Stimulated activated naive B cell treated with anti-CD40 and anti-IgM and Interleukin-4, amounts not matched to agents 10 μg/mL and 1 μg/mL and 100 μg/mL, for 72 hours (primary cell): ENCODE measurements at regions not wholly inside any gene's neighbourhood (a gene's known extent, or its start where the extent isn't known, plus 50 kb on each side); places are given as distances from the start of the nearest gene placed in this dataset.
A peak's percentile ranks its signal among the peaks of the same experiment; 100 is the strongest.

Source experiments
- ATAC-seq, 2 donors: fragments of 150-1000 bp; cut with Tn5 transposase; replicated peaks; 2 replicates each; pipeline ENCODE4 v1.10.0; 2021; ENCODE audit warnings: moderate library complexity in 1 of 2
- DNase-seq: peaks from one replicate; pipeline ENCODE4 v3.0.0; 2021
- H3K27ac Mint-ChIP-seq: one replicate; pipeline ENCODE4 v1.8.0; 2022; ENCODE audit warnings: mild to moderate bottlenecking, mixed read lengths
- H3K27me3 Mint-ChIP-seq, 2 donors: one replicate each; pipeline ENCODE4 v1.8.0; 2022; ENCODE audit warnings: mixed read lengths in 2 of 2
- H3K36me3 Mint-ChIP-seq, 2 donors: one replicate each; pipeline ENCODE4 v1.8.0; 2022; ENCODE audit warnings: mixed read lengths in 2 of 2, mild to moderate bottlenecking in 1 of 2
- H3K4me1 Mint-ChIP-seq, 2 donors: one replicate each; pipeline ENCODE4 v1.8.0; 2022; ENCODE audit warnings: mixed read lengths in 2 of 2, mild to moderate bottlenecking in 1 of 2
- H3K4me3 Mint-ChIP-seq, 2 donors: one replicate each; pipeline ENCODE4 v1.8.0; 2022; ENCODE audit warnings: mild to moderate bottlenecking in 2 of 2, mixed read lengths in 2 of 2, moderate library complexity in 1 of 2
- H3K9me3 Mint-ChIP-seq, 2 donors: one replicate each; pipeline ENCODE4 v1.8.0; 2022; ENCODE audit warnings: mixed read lengths in 2 of 2, mild to moderate bottlenecking in 1 of 2

DNA sequence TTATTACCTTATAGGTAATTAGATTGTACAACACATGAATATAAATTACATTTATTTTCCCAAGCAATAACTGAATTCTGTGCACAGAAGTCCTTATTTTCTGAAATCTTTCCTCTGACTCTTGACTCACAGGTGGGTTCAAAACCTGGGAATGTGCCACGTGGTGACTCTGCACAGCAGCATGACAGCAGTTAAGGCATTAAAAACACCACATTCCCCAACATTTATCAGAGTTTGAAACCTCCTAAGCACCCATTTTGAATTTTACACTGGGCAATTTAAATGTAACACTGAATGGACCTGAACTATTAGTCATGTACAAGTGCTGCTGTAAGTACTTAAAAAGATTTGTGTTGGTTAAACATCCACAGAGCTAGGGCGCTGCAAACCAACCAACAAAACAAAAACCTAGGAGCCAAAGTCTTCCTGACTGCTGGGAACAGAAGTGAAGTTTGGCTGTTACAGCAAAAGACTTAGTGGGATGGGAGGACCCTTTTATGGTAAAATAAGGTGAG is 480.6 kb upstream of the CXADR start:
- H3K4me3 Mint-ChIP-seq: no peak overlapping the region
- no peaks in the 10 kb centered on the region for H3K27me3 Mint-ChIP-seq
- no peak for ATAC-seq
- H3K4me1 Mint-ChIP-seq: no peaks in the 10 kb centered on the region
- no peak for DNase-seq
- no peak overlapping the region for H3K27ac Mint-ChIP-seq
- H3K9me3 Mint-ChIP-seq: peaks cover 4 to 10% of the 10 kb centered on the region in 2 donors
- H3K36me3 Mint-ChIP-seq: no peaks in the 10 kb centered on the region

DNA sequence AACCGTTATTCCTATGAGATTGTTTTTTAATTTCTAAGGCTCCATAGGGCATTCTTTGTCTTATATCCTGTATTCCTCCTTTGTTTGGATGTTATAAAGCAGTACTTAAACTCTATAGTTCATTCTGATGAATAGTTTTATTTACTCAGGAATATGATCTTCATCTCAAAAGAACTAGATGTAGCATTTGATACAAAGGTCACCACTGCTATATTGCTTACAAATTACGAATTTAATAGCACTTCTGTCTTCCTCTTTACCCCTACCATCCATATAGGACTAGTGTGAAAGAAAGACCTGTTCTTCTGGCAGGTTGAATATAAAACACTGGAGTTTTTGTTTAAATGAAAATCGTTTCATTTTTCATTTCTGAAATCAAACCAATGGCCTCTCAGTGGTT is 468.1 kb upstream of the CXADR start:
- ATAC-seq (no peak), DNase-seq (no peak)
- H3K36me3 Mint-ChIP-seq: no peaks in the 10 kb centered on the region
- no peaks in the 10 kb centered on the region for H3K27me3 Mint-ChIP-seq
- H3K9me3 Mint-ChIP-seq: peaks cover 9 to 11% of the 10 kb centered on the region in 2 donors
- H3K4me3 Mint-ChIP-seq: no peak overlapping the region
- H3K27ac Mint-ChIP-seq: no peak overlapping the region
- H3K4me1 Mint-ChIP-seq: no peaks in the 10 kb centered on the region

DNA sequence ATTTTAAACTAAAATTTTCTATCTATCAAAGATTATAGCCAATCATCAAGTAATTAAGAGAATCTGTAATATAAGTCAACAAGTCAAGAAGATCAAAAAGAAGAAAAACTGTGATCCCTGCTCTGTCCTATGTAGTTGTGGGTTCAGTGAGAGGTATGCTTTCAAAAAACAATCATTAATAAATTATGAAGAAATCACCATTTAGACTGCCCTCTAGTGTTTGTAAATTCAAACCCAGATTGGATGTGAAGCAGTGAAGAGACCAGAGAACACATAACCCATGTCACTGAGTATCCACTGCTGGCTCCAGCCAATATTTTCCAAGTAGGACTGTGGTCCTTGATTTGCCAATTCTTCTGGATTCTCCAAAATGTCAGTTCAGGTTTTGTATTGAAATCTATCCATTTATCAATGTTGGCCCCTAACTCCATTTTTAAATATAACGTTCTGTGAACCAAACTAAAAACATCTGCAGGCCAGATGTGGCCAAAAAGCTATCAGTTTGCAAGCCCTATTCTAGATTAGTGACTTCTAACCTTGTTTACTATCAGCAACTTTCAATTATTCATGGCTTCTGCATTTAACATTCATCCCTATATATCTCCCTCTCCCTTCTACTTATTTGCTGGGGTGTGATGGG is 467.5 kb upstream of the CXADR start:
- H3K4me1 Mint-ChIP-seq: no peaks in the 10 kb centered on the region
- no peaks in the 10 kb centered on the region for H3K27me3 Mint-ChIP-seq
- H3K9me3 Mint-ChIP-seq: peaks cover 9 to 11% of the 10 kb centered on the region in 2 donors
- ATAC-seq: peak; percentile 23
- no peak for DNase-seq
- no peak overlapping the region for H3K27ac Mint-ChIP-seq
- H3K36me3 Mint-ChIP-seq: no peaks in the 10 kb centered on the region
- H3K4me3 Mint-ChIP-seq: no peak overlapping the region

DNA sequence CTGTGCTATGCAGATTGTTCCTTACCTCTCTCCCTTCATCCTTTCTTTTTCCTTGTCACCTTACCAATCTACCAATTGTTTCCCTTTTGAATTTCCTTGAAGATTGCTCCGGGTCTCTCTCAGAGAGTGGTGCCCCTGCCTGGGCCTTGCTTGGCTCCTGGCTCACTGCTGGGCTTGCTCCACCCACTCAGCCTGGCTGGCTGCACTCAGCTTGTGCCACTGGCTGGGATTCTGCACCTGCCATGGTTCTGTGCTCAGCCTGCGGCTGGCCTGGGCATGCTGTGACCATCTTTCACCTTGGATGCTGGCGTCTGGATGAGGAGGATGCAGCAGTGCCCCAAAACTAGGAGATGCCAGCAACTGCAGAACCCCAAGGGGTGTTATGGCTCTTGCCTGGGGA is 463.9 kb upstream of the CXADR start:
- no peak overlapping the region for H3K4me3 Mint-ChIP-seq

DNA sequence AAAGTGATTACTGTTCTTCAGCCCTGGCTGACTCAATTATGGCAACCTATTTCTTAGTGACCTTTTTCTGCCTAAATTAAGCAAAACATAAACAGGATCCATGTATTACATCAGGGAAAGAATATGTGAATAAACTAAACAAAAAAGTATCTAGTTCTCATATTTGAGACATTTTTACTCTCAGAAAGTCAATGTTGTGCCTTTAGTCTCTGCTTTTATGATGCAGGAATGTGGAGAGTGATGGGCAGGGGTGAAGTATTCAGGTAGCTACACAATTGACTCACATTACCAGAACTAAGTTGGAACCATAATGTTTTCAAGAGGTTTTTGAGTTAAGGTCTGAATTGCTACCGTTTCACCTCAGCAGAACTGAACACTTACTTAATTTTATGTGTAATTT is 462.7 kb upstream of the CXADR start:
- H3K27ac Mint-ChIP-seq: no peak overlapping the region
- no peaks in the 10 kb centered on the region for H3K27me3 Mint-ChIP-seq
- peaks cover 3 to 4% of the 10 kb centered on the region in 2 donors for H3K9me3 Mint-ChIP-seq
- H3K36me3 Mint-ChIP-seq: no peaks in the 10 kb centered on the region
- no peak overlapping the region for H3K4me3 Mint-ChIP-seq
- H3K4me1 Mint-ChIP-seq: no peaks in the 10 kb centered on the region
- ATAC-seq (no peak), DNase-seq (no peak)

More for the DNA sequence above, 463.9 kb upstream of the CXADR start:
- DNase-seq: no peak
- ATAC-seq: no peak
- H3K9me3 Mint-ChIP-seq: peaks cover 3 to 4% of the 10 kb centered on the region in 2 donors
- no peaks in the 10 kb centered on the region for H3K36me3 Mint-ChIP-seq
- no peaks in the 10 kb centered on the region for H3K4me1 Mint-ChIP-seq
- H3K27ac Mint-ChIP-seq: no peak overlapping the region
- no peaks in the 10 kb centered on the region for H3K27me3 Mint-ChIP-seq

DNA sequence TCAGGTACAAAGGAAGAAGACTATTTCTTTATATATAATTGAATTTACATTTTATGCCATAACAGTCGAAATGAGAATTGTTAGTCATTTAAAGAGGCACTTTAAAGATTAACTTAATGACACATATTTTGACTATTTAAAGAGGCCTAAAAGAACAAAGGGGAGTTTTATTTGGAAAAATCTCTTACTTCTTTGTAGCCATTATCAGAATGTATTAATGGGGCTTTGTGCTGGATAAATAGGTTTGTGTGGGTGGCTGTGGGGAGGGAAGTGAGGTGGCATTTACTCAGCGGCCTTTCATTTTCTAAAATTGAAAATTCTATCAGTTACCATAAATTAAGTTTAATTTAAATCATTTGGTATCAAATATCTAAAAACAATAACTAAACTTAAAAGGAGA is 462.2 kb upstream of the CXADR start:
- H3K9me3 Mint-ChIP-seq: peaks cover 3 to 4% of the 10 kb centered on the region in 2 donors
- no peak overlapping the region for H3K4me3 Mint-ChIP-seq
- no peaks in the 10 kb centered on the region for H3K27me3 Mint-ChIP-seq
- H3K36me3 Mint-ChIP-seq: no peaks in the 10 kb centered on the region
- H3K27ac Mint-ChIP-seq: no peak overlapping the region
- DNase-seq: no peak
- H3K4me1 Mint-ChIP-seq: no peaks in the 10 kb centered on the region
- no peak for ATAC-seq

DNA sequence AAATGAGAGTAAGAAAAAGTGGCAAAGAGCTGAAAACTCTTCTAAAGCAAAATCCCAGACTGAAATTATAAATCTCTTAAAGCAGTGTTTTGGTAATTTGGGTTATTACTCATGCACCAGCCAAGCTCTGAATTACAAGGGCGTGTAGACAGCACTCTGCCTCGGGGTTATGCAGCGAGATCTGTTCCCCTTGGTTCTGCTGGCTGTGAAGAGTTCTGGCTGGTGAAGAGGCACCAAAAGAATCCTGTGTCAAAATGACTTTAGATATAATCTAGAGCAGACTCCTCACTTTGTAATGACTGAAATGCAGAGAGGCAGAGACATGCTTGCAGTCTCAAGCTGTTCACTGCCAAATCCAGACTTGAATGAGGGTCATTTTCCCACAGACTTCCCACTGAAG is 461.8 kb upstream of the CXADR start:
- Mint-ChIP-seq H3K36me3 (no peaks in the 10 kb centered on the region), H3K4me3 (no peak overlapping the region), H3K4me1 (no peaks in the 10 kb centered on the region), H3K27me3 (no peaks in the 10 kb centered on the region), H3K27ac (no peak overlapping the region), H3K9me3 (peaks cover 3 to 4% of the 10 kb centered on the region in 2 donors)
- no peak for DNase-seq
- ATAC-seq: no peak

DNA sequence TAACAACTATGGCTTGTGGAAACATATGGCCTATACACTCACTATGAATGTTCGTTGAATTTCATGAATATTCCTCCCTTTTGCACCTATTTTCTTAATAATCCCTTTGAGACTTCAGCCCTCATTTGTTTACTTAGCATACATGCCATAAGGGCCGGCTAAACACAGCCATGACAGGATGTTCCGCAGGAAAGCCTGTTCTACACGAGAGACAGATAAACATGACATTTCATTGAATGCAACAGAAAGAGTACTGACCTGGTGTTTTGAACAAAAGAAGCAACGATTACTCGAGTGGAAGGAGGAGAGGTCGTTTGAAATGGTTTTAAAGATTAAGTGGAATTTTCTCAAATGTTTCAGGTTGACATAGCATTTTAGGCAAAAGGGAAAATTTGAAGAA is 459.5 kb upstream of the CXADR start:
- Mint-ChIP-seq H3K4me1 (no peaks in the 10 kb centered on the region), H3K27me3 (no peaks in the 10 kb centered on the region), H3K27ac (no peak overlapping the region), H3K9me3 (peaks cover 0 to 4% of the 10 kb centered on the region in 2 donors), H3K36me3 (no peaks in the 10 kb centered on the region), H3K4me3 (no peak overlapping the region)
- DNase-seq (no peak), ATAC-seq (no peak)

DNA sequence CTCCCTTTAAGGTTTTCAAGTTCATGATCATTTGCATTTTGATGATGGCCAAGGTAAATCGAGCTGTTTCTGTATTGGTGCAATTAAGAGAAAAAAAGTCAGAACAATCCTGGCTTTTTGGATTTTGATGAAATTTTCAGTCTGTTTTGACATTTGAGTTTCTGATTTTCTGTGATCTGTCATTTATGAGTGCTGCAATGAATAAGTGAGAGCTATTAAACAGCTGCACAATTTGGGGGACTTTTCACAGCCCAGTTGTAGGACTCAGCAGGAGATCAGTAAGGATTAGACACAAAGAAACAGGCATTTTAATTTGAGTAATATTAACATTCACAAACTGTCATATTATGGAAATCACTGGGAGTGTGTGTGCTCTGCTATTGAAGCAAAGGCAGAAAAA is 452.9 kb upstream of the CXADR start:
- H3K4me1 Mint-ChIP-seq: no peaks in the 10 kb centered on the region
- H3K27me3 Mint-ChIP-seq: no peaks in the 10 kb centered on the region
- H3K27ac Mint-ChIP-seq: no peak overlapping the region
- H3K4me3 Mint-ChIP-seq: no peak overlapping the region
- H3K36me3 Mint-ChIP-seq: no peaks in the 10 kb centered on the region
- no peak for DNase-seq
- H3K9me3 Mint-ChIP-seq: peaks cover 0 to 2% of the 10 kb centered on the region in 2 donors
- ATAC-seq: no peak

DNA sequence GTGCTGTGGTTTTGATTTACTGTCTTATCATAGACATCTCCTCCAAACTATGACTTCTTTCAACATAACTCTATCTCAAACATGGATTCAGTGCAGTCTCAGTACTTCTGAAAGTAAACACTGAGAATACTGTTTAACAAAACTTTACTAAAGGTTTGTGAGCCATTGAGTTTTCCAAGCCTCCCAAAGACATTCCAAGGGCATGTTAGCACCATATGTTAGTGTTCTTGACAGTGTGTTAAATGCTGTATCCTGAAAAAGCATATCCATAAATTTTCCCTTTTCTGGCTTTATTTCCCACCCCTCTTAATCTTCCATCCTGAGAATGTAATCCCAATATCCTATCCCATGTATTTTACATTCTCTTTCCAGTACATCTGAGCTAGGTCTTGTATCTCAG is 446.8 kb upstream of the CXADR start:
- Mint-ChIP-seq H3K27ac (no peak overlapping the region), H3K27me3 (no peaks in the 10 kb centered on the region), H3K4me1 (no peaks in the 10 kb centered on the region), H3K36me3 (no peaks in the 10 kb centered on the region), H3K9me3 (peaks cover 2 to 10% of the 10 kb centered on the region in 2 donors), H3K4me3 (no peak overlapping the region)
- no peak for ATAC-seq
- DNase-seq: no peak

DNA sequence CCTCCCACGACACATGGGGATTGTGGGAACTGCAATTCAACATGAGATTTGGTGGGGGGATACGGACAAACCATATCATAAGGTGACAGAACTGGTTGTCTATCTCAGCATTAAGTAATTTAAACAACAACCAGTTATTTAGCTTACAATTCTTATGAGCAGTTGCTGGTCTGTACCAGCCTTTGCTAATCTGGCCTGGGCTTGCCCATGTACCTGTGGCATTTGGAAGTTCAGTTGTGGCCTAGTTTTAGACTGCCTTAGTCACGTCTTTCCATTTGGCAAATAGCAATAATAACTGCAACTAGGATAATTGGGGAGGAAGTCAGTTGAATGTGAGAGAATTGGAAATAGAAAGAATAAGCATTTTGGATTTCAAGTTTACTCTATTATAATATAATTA is 441.8 kb upstream of the CXADR start:
- no peak overlapping the region for H3K27ac Mint-ChIP-seq
- no peaks in the 10 kb centered on the region for H3K4me1 Mint-ChIP-seq
- H3K36me3 Mint-ChIP-seq: no peaks in the 10 kb centered on the region
- H3K4me3 Mint-ChIP-seq: no peak overlapping the region
- H3K9me3 Mint-ChIP-seq: peaks cover 3 to 5% of the 10 kb centered on the region in 2 donors
- no peak for DNase-seq
- no peak for ATAC-seq
- H3K27me3 Mint-ChIP-seq: no peaks in the 10 kb centered on the region

DNA sequence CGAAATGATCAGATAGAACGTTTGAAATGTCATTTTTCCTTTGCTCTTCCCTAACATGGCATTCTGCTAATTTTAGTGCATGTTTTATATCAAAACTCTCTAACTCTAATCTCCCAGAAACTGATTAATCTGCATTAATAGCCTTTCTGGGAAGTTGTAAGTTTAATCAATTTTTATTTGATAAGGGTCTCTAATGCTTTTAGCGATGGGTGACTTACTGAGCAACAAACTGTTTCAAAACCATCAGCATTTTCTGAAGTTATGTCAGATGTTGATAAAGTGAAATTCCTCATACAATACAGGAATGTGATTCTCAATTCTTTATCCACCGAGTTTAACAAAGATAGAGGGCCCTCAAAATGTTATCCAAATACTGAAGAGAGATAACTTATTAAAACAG is 431.6 kb upstream of the CXADR start:
- DNase-seq (no peak), ATAC-seq (no peak)
- no peaks in the 10 kb centered on the region for H3K36me3 Mint-ChIP-seq
- H3K27ac Mint-ChIP-seq: no peak overlapping the region
- H3K27me3 Mint-ChIP-seq: no peaks in the 10 kb centered on the region
- peaks cover 0 to 3% of the 10 kb centered on the region in 2 donors for H3K9me3 Mint-ChIP-seq
- H3K4me3 Mint-ChIP-seq: no peak overlapping the region
- H3K4me1 Mint-ChIP-seq: no peaks in the 10 kb centered on the region

DNA sequence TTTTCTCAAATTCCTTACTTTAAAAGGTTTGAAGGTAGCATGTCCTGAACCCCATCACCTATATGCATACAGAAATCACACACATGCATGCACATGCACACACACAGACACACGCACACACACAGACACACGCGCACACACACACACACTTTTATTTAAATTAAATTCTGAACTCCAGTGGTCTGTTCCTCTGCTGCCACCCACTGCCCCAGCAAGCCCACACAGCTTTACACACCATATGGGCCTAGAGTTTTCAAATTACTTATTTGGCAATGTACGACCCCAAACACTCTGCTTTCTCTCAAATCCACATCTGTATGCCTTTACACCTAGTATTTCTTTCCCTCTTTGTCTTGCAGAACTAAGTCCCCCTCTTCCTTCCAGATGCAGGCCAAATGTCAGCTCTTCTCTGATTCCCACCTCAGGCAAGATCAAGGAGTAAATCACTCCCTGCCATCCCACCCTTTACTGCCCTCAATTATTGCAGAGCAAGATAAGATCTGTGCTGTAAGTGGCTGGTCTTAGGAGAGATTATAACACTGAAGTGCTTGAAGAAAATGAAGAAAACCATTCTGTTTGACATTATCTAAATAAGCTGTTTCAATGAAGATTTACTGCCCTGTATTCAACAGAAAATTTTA is 429.9 kb upstream of the CXADR start:
- no peaks in the 10 kb centered on the region for H3K27me3 Mint-ChIP-seq
- H3K9me3 Mint-ChIP-seq: no peaks in the 10 kb centered on the region
- H3K4me3 Mint-ChIP-seq: no peak overlapping the region
- no peaks in the 10 kb centered on the region for H3K36me3 Mint-ChIP-seq
- no peak overlapping the region for H3K27ac Mint-ChIP-seq
- ATAC-seq: no peak
- DNase-seq: no peak
- no peaks in the 10 kb centered on the region for H3K4me1 Mint-ChIP-seq

DNA sequence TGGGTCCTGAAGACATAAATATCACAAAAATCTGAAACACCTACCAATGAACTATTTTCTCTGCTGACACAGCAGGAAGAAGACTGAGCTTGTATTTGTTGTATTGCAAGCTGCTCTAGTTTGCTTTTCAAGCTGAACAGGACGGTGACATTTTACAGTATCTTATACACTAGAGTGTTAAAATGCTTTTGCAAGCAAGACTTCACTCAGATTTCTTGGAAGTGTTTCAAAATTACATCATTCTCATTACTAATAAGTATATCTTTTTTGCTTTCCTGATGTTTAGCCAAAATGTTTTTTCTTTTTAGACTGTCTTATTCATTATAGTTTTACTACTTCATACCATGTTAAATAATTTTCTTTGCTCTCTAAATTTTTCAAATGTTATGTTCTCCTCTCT is 427.1 kb upstream of the CXADR start:
- Mint-ChIP-seq H3K4me3 (no peak overlapping the region), H3K36me3 (no peaks in the 10 kb centered on the region), H3K27ac (no peak overlapping the region), H3K9me3 (peaks cover 0 to 2% of the 10 kb centered on the region in 2 donors), H3K27me3 (no peaks in the 10 kb centered on the region), H3K4me1 (no peaks in the 10 kb centered on the region)
- no peak for ATAC-seq
- no peak for DNase-seq

DNA sequence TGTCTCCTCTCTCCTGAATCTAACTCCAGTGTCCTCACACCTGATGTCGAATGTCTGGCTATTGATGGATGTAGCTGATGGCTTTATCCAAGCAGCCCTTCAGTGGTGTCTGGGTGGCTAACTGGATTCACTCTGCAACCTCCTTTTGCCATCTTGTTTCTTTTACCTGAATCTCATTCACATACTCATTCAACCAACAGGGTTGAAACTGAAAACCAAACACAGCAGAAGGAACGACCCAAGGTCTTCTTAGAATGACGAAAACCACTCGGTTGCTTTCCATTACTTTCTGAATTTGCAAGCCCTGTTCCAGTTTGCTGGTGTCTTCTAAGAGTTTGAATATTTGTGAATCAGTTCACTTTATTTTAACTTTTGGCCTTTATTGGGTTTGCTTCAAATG is 424.3 kb upstream of the CXADR start:
- no peaks in the 10 kb centered on the region for H3K4me1 Mint-ChIP-seq
- no peak for DNase-seq
- H3K9me3 Mint-ChIP-seq: peaks cover 0 to 3% of the 10 kb centered on the region in 2 donors
- H3K4me3 Mint-ChIP-seq: no peak overlapping the region
- H3K36me3 Mint-ChIP-seq: no peaks in the 10 kb centered on the region
- no peak overlapping the region for H3K27ac Mint-ChIP-seq
- ATAC-seq: no peak
- H3K27me3 Mint-ChIP-seq: no peaks in the 10 kb centered on the region
